Ovary (tissue), 7 donors: ENCODE measurements at regions not wholly inside any gene's neighbourhood (a gene's known extent, or its start where the extent isn't known, plus 50 kb on each side); places are given as distances from the start of the nearest gene placed in this dataset.

Experiments used
- DNase-seq, 5 donors: peaks; one replicate each; pipeline ENCODE4 v3.0.0-alpha.2; 2019 to 2020
- H3K27ac ChIP-seq, 2 donors: fragments of 200-600 bp; one replicate each; pipeline versions ENCODE4 v1.5.1 to v1.8.0; 2019 to 2022
- H3K27me3 ChIP-seq: fragments of 200-600 bp; one replicate; pipeline ENCODE4 v1.8.0; 2022
- H3K36me3 ChIP-seq: fragments of 200-600 bp; sonication (generic); one replicate; pipeline ENCODE4 v1.5.1; 2019
- H3K4me1 ChIP-seq: one replicate; pipeline ENCODE4 v1.8.1; 2013; ENCODE audit warnings: mild to moderate bottlenecking, moderate library complexity; ENCODE audit not compliant: insufficient read depth
- H3K4me3 ChIP-seq: fragments of 200-600 bp; sonication (generic); one replicate; pipeline ENCODE4 v1.5.1; 2017
- H3K9me3 ChIP-seq, 2 donors: fragments of 200-600 bp in 1 of 2; sonication (generic) in 1 of 2; one replicate each; pipeline versions ENCODE4 v1.5.1 to v1.8.1; 2013 to 2019; ENCODE audit warnings: mild to moderate bottlenecking in 1 of 2, moderate library complexity in 1 of 2
- EP300 ChIP-seq: sonication (generic); formaldehyde crosslinking; IDR thresholded peaks from one replicate; pipeline ENCODE4 v1.6.1; 2017; ENCODE audit warnings: antibody characterized with exemption
- POLR2A ChIP-seq: fragments of 450-650 bp; IDR thresholded peaks from one replicate; pipeline ENCODE4 v1.6.1; 2017; ENCODE audit warnings: antibody characterized with exemption, mild to moderate bottlenecking, moderate library complexity
- WGBS, 3 donors: extraction: QIAGEN DNeasy Blood & Tissue Kit in 1 of 3; methylation state at CpG; one replicate each; pipeline versions ENCODE4 v1.1.5 to v1.1.7; 2013 to 2017; 5-methylcytosine and 5-hydroxymethylcytosine counted together
- intact Hi-C, 4 donors: fragments of 100-400 bp; cut with DNase I; formaldehyde crosslinking; loops; one replicate each; pipeline versions ENCODE4 v1.11.0 to v1.15.1; 2022 to 2023
- TF ChIP-seq, protein P1 (sequence below), 3 donors: fragments of 450-650 bp in 2 of 3; fragments of 200-600 bp in 1 of 3; IDR thresholded peaks; one replicate each; pipeline versions ENCODE4 v1.5.1 to v1.8.0; 2016 to 2022; ENCODE audit warnings: antibody characterized with exemption in 3 of 3, mild to moderate bottlenecking in 1 of 3
- donor health status: DM: no; HTN: no; CAD: no; lungs with moderate emphysema.
- donor health status: DM: no; HTN: no; CAD: no.
- donor health status: Bipolar disorder and iron deficiency.
- donor health status: DM: no; HTN: no; CAD: no.
- donor health status: DM: yes; HTN: yes; CAD: no.

GRCh38 chr12:97751704-97752103 lies 289.1 kb downstream of the RMST start:
- H3K27me3 ChIP-seq: no peaks in the 10 kb centered on the region
- no peaks in the 10 kb centered on the region for H3K4me1 ChIP-seq
- H3K9me3 ChIP-seq: no peaks in the 10 kb centered on the region
- intact Hi-C loops: no loop called here
- no peak for DNase-seq
- TF ChIP-seq, protein P1, sequence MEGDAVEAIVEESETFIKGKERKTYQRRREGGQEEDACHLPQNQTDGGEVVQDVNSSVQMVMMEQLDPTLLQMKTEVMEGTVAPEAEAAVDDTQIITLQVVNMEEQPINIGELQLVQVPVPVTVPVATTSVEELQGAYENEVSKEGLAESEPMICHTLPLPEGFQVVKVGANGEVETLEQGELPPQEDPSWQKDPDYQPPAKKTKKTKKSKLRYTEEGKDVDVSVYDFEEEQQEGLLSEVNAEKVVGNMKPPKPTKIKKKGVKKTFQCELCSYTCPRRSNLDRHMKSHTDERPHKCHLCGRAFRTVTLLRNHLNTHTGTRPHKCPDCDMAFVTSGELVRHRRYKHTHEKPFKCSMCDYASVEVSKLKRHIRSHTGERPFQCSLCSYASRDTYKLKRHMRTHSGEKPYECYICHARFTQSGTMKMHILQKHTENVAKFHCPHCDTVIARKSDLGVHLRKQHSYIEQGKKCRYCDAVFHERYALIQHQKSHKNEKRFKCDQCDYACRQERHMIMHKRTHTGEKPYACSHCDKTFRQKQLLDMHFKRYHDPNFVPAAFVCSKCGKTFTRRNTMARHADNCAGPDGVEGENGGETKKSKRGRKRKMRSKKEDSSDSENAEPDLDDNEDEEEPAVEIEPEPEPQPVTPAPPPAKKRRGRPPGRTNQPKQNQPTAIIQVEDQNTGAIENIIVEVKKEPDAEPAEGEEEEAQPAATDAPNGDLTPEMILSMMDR (IDR thresholded peaks at IDR 0.05): no peak
- TF ChIP-seq EP300 (no peak), POLR2A (no peak)
- no peaks in the 10 kb centered on the region for H3K36me3 ChIP-seq
- no peak overlapping the region for H3K27ac ChIP-seq
- H3K4me3 ChIP-seq: no peak overlapping the region
- WGBS, 3 donors: 47 to 62% (median 49%) methylated on average over 3 of the region's 3 CpGs

DNA sequence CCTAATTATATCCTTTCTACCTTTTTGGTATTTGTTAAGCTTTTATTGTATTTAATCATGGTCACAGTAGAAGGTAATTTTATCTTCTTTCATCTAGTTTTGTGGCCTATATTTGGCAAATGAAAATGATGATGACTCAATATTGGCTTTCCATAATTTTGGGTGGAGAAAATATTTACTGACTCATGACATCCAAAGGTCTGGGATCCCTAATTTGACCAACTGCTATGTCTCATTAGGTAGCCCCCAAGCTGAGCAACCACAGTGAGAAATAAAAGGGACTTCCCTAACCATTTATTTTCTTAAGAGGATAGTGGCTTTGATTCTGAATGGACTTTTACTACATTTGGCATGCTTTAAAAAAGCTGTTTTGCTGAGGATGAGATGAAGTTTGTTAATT lies 289.5 kb downstream of the RMST start:
- no peak for TF ChIP-seq EP300
- TF ChIP-seq, protein P1 (IDR thresholded peaks at IDR 0.05): no peak
- no peak for TF ChIP-seq POLR2A
- intact Hi-C loops: no loop called here
- H3K4me1 ChIP-seq: no peaks in the 10 kb centered on the region
- H3K4me3 ChIP-seq: no peak overlapping the region
- H3K27me3 ChIP-seq: no peaks in the 10 kb centered on the region
- H3K27ac ChIP-seq: no peak overlapping the region
- no peaks in the 10 kb centered on the region for H3K36me3 ChIP-seq
- H3K9me3 ChIP-seq: no peaks in the 10 kb centered on the region
- no peak for DNase-seq

DNA sequence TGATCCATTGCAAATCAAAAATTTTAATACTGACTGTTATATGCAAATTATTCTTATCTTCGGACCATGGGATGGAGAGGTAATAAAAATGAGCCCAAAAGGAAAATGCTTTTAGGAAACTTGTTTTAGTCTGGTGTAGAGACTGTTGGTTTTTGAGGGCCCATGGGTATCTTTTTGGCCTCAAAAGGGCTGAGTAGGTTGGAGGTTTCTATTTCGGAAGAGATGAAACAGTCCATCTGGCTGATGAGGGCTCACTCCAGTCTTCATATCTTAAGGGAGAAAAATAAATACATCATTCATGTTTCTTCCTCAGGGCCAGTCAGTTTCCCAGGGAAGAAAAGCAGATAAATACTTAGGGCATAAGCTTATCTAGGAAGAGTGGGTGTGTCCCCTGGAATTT lies 290.7 kb downstream of the RMST start:
- Histone ChIP-seq H3K9me3 (no peaks in the 10 kb centered on the region), H3K27ac (no peak overlapping the region), H3K27me3 (no peaks in the 10 kb centered on the region), H3K4me3 (no peak overlapping the region), H3K4me1 (no peaks in the 10 kb centered on the region), H3K36me3 (no peaks in the 10 kb centered on the region)
- no peak for DNase-seq
- intact Hi-C loops: no loop called here
- TF ChIP-seq POLR2A (no peak), EP300 (no peak)
- TF ChIP-seq, protein P1 (IDR thresholded peaks at IDR 0.05): no peak
- 54 to 67% (median 58%) methylated on average over 2 of the region's 2 CpGs for WGBS, 3 donors

- H3K9me3 ChIP-seq: no peaks in the 10 kb centered on the region
- intact Hi-C loops: no loop called here
- H3K4me1 ChIP-seq: no peaks in the 10 kb centered on the region
- TF ChIP-seq, protein P1 (IDR thresholded peaks at IDR 0.05): no peak
- TF ChIP-seq POLR2A (no peak), EP300 (no peak)
- H3K27me3 ChIP-seq: no peaks in the 10 kb centered on the region
- H3K36me3 ChIP-seq: no peaks in the 10 kb centered on the region
- no peak overlapping the region for H3K27ac ChIP-seq
- WGBS, 3 donors: 70 to 86% (median 74%) methylated on average over 3 of the region's 3 CpGs
- no peak overlapping the region for H3K4me3 ChIP-seq
- no peak for DNase-seq
Observed at GRCh38 chr12:97754306-97754705, 291.7 kb downstream of the RMST start.
